ENCODE measurements at regions not wholly inside any gene's neighbourhood (a gene's known extent, or its start where the extent isn't known, plus 50 kb on each side); places are given as distances from the start of the nearest gene placed in this dataset.

DNA sequence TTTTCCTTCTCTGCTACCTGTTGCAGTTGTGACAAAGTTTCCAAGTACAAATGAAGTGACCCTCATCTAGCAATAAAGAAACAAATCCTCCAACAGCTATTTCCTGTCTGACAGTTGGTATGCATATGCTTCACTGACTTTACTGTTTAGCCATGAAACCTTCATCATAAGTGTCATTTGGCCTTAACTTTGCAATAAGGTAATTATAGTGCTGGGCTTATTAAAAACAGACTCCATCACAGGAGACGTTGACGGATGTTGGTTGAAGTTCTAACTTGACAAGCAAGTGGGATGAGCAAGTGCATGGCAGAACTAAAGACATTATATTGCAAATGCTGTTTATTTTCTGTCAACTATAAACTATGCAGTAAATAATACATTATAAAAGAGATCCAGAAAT lies 425.2 kb downstream of the RPS29 start:
- TF ChIP-seq, protein P1, sequence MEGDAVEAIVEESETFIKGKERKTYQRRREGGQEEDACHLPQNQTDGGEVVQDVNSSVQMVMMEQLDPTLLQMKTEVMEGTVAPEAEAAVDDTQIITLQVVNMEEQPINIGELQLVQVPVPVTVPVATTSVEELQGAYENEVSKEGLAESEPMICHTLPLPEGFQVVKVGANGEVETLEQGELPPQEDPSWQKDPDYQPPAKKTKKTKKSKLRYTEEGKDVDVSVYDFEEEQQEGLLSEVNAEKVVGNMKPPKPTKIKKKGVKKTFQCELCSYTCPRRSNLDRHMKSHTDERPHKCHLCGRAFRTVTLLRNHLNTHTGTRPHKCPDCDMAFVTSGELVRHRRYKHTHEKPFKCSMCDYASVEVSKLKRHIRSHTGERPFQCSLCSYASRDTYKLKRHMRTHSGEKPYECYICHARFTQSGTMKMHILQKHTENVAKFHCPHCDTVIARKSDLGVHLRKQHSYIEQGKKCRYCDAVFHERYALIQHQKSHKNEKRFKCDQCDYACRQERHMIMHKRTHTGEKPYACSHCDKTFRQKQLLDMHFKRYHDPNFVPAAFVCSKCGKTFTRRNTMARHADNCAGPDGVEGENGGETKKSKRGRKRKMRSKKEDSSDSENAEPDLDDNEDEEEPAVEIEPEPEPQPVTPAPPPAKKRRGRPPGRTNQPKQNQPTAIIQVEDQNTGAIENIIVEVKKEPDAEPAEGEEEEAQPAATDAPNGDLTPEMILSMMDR (conservative IDR thresholded peaks at IDR 0.05): no peak
- TF ChIP-seq EZH2 (IDR thresholded peaks at IDR 0.05; ENCODE audit: low read depth): no peak
- H2AFZ ChIP-seq: no peak overlapping the region
- POLR2A ChIA-PET (ENCODE audit: unreplicated experiment): no interaction called here
- H3K9me3 ChIP-seq (ENCODE audit: insufficient read depth, low read depth): no peaks in the 10 kb centered on the region
- no peaks in the 10 kb centered on the region for H3K36me3 ChIP-seq (ENCODE audit: low read depth)
- H3F3A ChIP-seq (ENCODE audit: insufficient read depth, low read depth): no peaks in the 10 kb centered on the region
- no peaks in the 10 kb centered on the region for H3K4me1 ChIP-seq (replicated peaks; ENCODE audit: insufficient read depth)
- no peaks in the 10 kb centered on the region for H3K79me2 ChIP-seq (ENCODE audit: low read depth)
- no peak overlapping the region for H3K4me2 ChIP-seq
- DNase-seq: no peak
- H3K9me2 ChIP-seq (ENCODE audit: insufficient read depth): no peaks in the 10 kb centered on the region
- no peaks in the 10 kb centered on the region for H4K20me1 ChIP-seq (ENCODE audit: insufficient read depth)
- H3K27ac ChIP-seq: no peak overlapping the region
- H3K4me3 ChIP-seq: no peak overlapping the region
- intact Hi-C loops (cut with micrococcal nuclease; ENCODE audit: unreplicated experiment): no loop called here
- BruUV-seq (replicated peaks): no TSS peak
- CTCF ChIA-PET: no interaction called here
- no peaks in the 10 kb centered on the region for H3K27me3 ChIP-seq (ENCODE audit: insufficient read depth, low read depth)

DNA sequence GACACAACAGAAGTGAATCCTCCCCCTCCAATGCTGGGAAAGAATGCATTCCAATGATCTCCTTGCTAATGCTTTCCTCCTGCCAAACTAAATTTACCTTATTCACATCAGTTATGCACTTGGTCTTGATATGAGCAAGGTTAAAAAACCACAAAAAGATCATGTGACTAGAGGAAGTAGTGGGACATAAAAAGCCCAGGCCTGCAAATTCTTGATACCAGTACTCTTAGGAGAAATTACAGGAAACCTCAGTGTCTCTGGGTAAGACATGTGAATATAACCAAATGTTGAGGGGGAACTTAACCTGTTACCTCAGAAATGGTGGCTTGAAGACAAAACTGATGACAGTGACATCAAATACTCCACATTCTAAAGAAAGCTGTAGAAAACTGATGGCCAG lies 427.1 kb downstream of the RPS29 start:
- no peak overlapping the region for H2AFZ ChIP-seq
- no peaks in the 10 kb centered on the region for H3K9me2 ChIP-seq (ENCODE audit: insufficient read depth)
- no peaks in the 10 kb centered on the region for H3K79me2 ChIP-seq (ENCODE audit: low read depth)
- H3K9me3 ChIP-seq (ENCODE audit: insufficient read depth, low read depth): no peaks in the 10 kb centered on the region
- BruUV-seq (replicated peaks): no TSS peak
- no peak overlapping the region for H3K4me3 ChIP-seq
- DNase-seq: no peak
- TF ChIP-seq, protein P1 (conservative IDR thresholded peaks at IDR 0.05): no peak
- TF ChIP-seq EZH2 (IDR thresholded peaks at IDR 0.05; ENCODE audit: low read depth): no peak
- H4K20me1 ChIP-seq (ENCODE audit: insufficient read depth): no peaks in the 10 kb centered on the region
- intact Hi-C loops (cut with micrococcal nuclease; ENCODE audit: unreplicated experiment): no loop called here
- H3K27ac ChIP-seq: no peak overlapping the region
- no peaks in the 10 kb centered on the region for H3K36me3 ChIP-seq (ENCODE audit: low read depth)
- H3K4me2 ChIP-seq: no peak overlapping the region
- ChIA-PET POLR2A (ENCODE audit: unreplicated experiment) (no interaction called here), CTCF (no interaction called here)
- H3F3A ChIP-seq (ENCODE audit: insufficient read depth, low read depth): no peaks in the 10 kb centered on the region
- H3K4me1 ChIP-seq (replicated peaks; ENCODE audit: insufficient read depth): no peaks in the 10 kb centered on the region
- H3K27me3 ChIP-seq (ENCODE audit: insufficient read depth, low read depth): no peaks in the 10 kb centered on the region

DNA sequence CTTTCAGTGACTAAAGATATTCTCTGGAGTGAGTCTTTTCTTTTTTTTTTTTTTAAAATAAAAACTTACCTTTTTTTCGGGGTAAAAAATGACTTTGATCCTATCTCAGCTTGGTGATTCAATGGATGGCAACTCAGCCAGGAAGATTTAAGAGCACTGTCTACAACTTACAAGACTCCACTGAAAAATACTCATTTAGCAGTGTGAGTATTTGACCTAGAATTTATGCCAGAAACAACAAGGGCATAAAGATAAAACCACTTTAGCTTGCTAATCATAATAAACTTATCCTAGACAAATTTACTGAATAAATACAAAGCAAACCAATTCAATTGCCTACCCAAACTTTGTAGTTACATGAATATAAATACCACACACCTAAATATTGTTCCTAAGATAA lies 446.6 kb downstream of the RPS29 start:
- Histone ChIP-seq H4K20me1 (ENCODE audit: insufficient read depth) (no peaks in the 10 kb centered on the region), H3K9me2 (ENCODE audit: insufficient read depth) (no peaks in the 10 kb centered on the region), H3K9me3 (ENCODE audit: insufficient read depth, low read depth) (no peaks in the 10 kb centered on the region; the same call in 1 of the 2 replicates), H3K4me2 (no peak overlapping the region), H3K4me1 (replicated peaks; ENCODE audit: insufficient read depth) (no peaks in the 10 kb centered on the region), H3K79me2 (ENCODE audit: low read depth) (no peaks in the 10 kb centered on the region), H2AFZ (no peak overlapping the region), H3K27me3 (ENCODE audit: insufficient read depth, low read depth) (no peaks in the 10 kb centered on the region), H3K27ac (no peak overlapping the region), H3F3A (ENCODE audit: insufficient read depth, low read depth) (no peaks in the 10 kb centered on the region), H3K36me3 (ENCODE audit: low read depth) (no peaks in the 10 kb centered on the region), H3K4me3 (no peak overlapping the region)
- intact Hi-C loops (cut with micrococcal nuclease; ENCODE audit: unreplicated experiment): no loop called here
- no peak for DNase-seq
- ChIA-PET POLR2A (ENCODE audit: unreplicated experiment) (no interaction called here), CTCF (no interaction called here)
- BruUV-seq (replicated peaks): no TSS peak
- TF ChIP-seq, protein P1 (conservative IDR thresholded peaks at IDR 0.05): no peak
- TF ChIP-seq EZH2 (IDR thresholded peaks at IDR 0.05; ENCODE audit: low read depth): no peak

Measured in PC-9 (cell line).